Activated naive CD8-positive, alpha-beta T cell treated with anti-CD3 and anti-CD28 coated beads, Interleukin-2, amount 10 ng/mL, durations not matched to agents 7 days and 5 days (primary cell): ENCODE measurements at regions not wholly inside any gene's neighbourhood (a gene's known extent, or its start where the extent isn't known, plus 50 kb on each side); places are given as distances from the start of the nearest gene placed in this dataset.
"Not testable (repeated sequence)": the region's sequence is repeated elsewhere in the genome, so short reads cannot be mapped to it uniquely, and the experiment has no call there.

ENCODE experiments used
- ATAC-seq: fragments of 150-1000 bp; cut with Tn5 transposase; one replicate; pipeline ENCODE4 v1.10.0; 2021; ENCODE audit warnings: low read depth, moderate library complexity
- POLR2A ChIA-PET: fragments of 350-600 bp; sonication (Branson Sonifier 250); formaldehyde crosslinking; loops from one replicate; lab custom pipeline; 2021; ENCODE audit warnings: antibody characterized with exemption; lab: Charles Lee
- DNase-seq: peaks from one replicate; pipeline ENCODE4 v3.0.0; 2021
- H3K27ac Mint-ChIP-seq: one replicate; pipeline ENCODE4 v1.8.0; 2022; ENCODE audit warnings: mild to moderate bottlenecking, mixed read lengths
- H3K27me3 Mint-ChIP-seq: one replicate; pipeline ENCODE4 v1.8.0; 2022; ENCODE audit warnings: mild to moderate bottlenecking, moderate library complexity, mixed read lengths
- H3K36me3 Mint-ChIP-seq: one replicate; pipeline ENCODE4 v1.8.0; 2021; ENCODE audit warnings: mild to moderate bottlenecking, mixed read lengths
- H3K4me1 Mint-ChIP-seq: one replicate; pipeline ENCODE4 v1.8.0; 2021; ENCODE audit warnings: mixed read lengths
- H3K4me3 Mint-ChIP-seq: one replicate; pipeline ENCODE4 v1.8.0; 2022; ENCODE audit warnings: mild to moderate bottlenecking, moderate library complexity, mixed read lengths
- H3K9me3 Mint-ChIP-seq: one replicate; pipeline ENCODE4 v1.8.0; 2021; ENCODE audit warnings: mixed read lengths

GRCh38 chr13:78087966-78088678 lies 169.5 kb upstream of the EDNRB start:
- Mint-ChIP-seq H3K4me3 (no peak overlapping the region), H3K4me1 (peaks cover 4% of the 10 kb centered on the region), H3K9me3 (no peaks in the 10 kb centered on the region), H3K27me3 (peaks cover 19% of the 10 kb centered on the region), H3K36me3 (no peaks in the 10 kb centered on the region), H3K27ac (no peak overlapping the region)
- DNase-seq (no peak), ATAC-seq (no peak)
- POLR2A ChIA-PET: no interaction called here

GRCh38 chr13:78085434-78086225 lies 167.0 kb upstream of the EDNRB start:
- Mint-ChIP-seq H3K36me3 (no peaks in the 10 kb centered on the region), H3K4me3 (no peak overlapping the region), H3K4me1 (peaks cover 4% of the 10 kb centered on the region), H3K9me3 (peaks cover 7% of the 10 kb centered on the region), H3K27me3 (peaks cover 17% of the 10 kb centered on the region), H3K27ac (no peak overlapping the region)
- DNase-seq (no peak), ATAC-seq (no peak)
- POLR2A ChIA-PET: no interaction called here

- H3K27me3 Mint-ChIP-seq: peaks cover 14% of the 10 kb centered on the region
- ATAC-seq (no peak), DNase-seq (no peak)
- H3K27ac Mint-ChIP-seq: no peak overlapping the region
- no peak overlapping the region for H3K4me3 Mint-ChIP-seq
- H3K4me1 Mint-ChIP-seq: peaks cover 4% of the 10 kb centered on the region
- H3K36me3 Mint-ChIP-seq: no peaks in the 10 kb centered on the region
- H3K9me3 Mint-ChIP-seq: peaks cover 7% of the 10 kb centered on the region
- POLR2A ChIA-PET: no interaction called here
Measured at GRCh38 chr13:78084401-78084800, 165.8 kb upstream of the EDNRB start.

- H3K9me3 Mint-ChIP-seq: peaks cover 7% of the 10 kb centered on the region
- H3K4me1 Mint-ChIP-seq: no peaks in the 10 kb centered on the region
- no peak for DNase-seq
- ATAC-seq: no peak
- POLR2A ChIA-PET: no interaction called here
- H3K4me3 Mint-ChIP-seq: no peak overlapping the region
- H3K27me3 Mint-ChIP-seq: peaks cover 2% of the 10 kb centered on the region
- no peaks in the 10 kb centered on the region for H3K36me3 Mint-ChIP-seq
- H3K27ac Mint-ChIP-seq: no peak overlapping the region
Measured at GRCh38 chr13:78078168-78078567, 159.5 kb upstream of the EDNRB start.

- POLR2A ChIA-PET: no interaction called here
- ATAC-seq (no peak), DNase-seq (no peak)
- Mint-ChIP-seq H3K9me3 (no peaks in the 10 kb centered on the region), H3K4me3 (no peak overlapping the region), H3K27ac (no peak overlapping the region), H3K27me3 (peaks cover 2% of the 10 kb centered on the region), H3K4me1 (no peaks in the 10 kb centered on the region), H3K36me3 (no peaks in the 10 kb centered on the region)
Measured at GRCh38 chr13:78067290-78067689, 148.7 kb upstream of the EDNRB start.

- POLR2A ChIA-PET: no interaction called here
- H3K4me3 Mint-ChIP-seq: no peak overlapping the region
- H3K4me1 Mint-ChIP-seq: no peaks in the 10 kb centered on the region
- H3K36me3 Mint-ChIP-seq: no peaks in the 10 kb centered on the region
- DNase-seq (no peak), ATAC-seq (no peak)
- H3K27ac Mint-ChIP-seq: no peak overlapping the region
- H3K27me3 Mint-ChIP-seq: no peaks in the 10 kb centered on the region
- H3K9me3 Mint-ChIP-seq: no peaks in the 10 kb centered on the region
Measured at GRCh38 chr13:78065141-78065540, 146.5 kb upstream of the EDNRB start.

- no peaks in the 10 kb centered on the region for H3K4me1 Mint-ChIP-seq
- no peak overlapping the region for H3K4me3 Mint-ChIP-seq
- DNase-seq: no peak
- POLR2A ChIA-PET: no interaction called here
- H3K36me3 Mint-ChIP-seq: no peaks in the 10 kb centered on the region
- H3K9me3 Mint-ChIP-seq: peaks cover 4% of the 10 kb centered on the region
- no peaks in the 10 kb centered on the region for H3K27me3 Mint-ChIP-seq
- H3K27ac Mint-ChIP-seq: no peak overlapping the region
- no peak for ATAC-seq
Measured at GRCh38 chr13:78061806-78062205, 143.2 kb upstream of the EDNRB start.

GRCh38 chr13:78060966-78061365 lies 142.3 kb upstream of the EDNRB start:
- no peak overlapping the region for H3K27ac Mint-ChIP-seq
- H3K4me1 Mint-ChIP-seq: no peaks in the 10 kb centered on the region
- ATAC-seq (no peak), DNase-seq (no peak)
- POLR2A ChIA-PET: no interaction called here
- H3K9me3 Mint-ChIP-seq: peaks cover 7% of the 10 kb centered on the region
- no peak overlapping the region for H3K4me3 Mint-ChIP-seq
- no peaks in the 10 kb centered on the region for H3K27me3 Mint-ChIP-seq
- no peaks in the 10 kb centered on the region for H3K36me3 Mint-ChIP-seq

- H3K4me1 Mint-ChIP-seq, H3K27me3 Mint-ChIP-seq, H3K27ac Mint-ChIP-seq, POLR2A ChIA-PET, DNase-seq, H3K36me3 Mint-ChIP-seq, ATAC-seq, H3K4me3 Mint-ChIP-seq, H3K9me3 Mint-ChIP-seq: not testable (repeated sequence)
Measured at GRCh38 chr13:78056865-78057264, 138.2 kb upstream of the EDNRB start.

- Mint-ChIP-seq H3K27ac (no peak overlapping the region), H3K4me3 (no peak overlapping the region), H3K4me1 (no peaks in the 10 kb centered on the region), H3K36me3 (no peaks in the 10 kb centered on the region), H3K9me3 (peaks cover 7% of the 10 kb centered on the region), H3K27me3 (peaks cover 2% of the 10 kb centered on the region)
- POLR2A ChIA-PET: no interaction called here
- ATAC-seq: no peak
- no peak for DNase-seq
Measured at GRCh38 chr13:78054157-78054556, 135.5 kb upstream of the EDNRB start.

- Mint-ChIP-seq H3K36me3 (no peaks in the 10 kb centered on the region), H3K4me3 (no peak overlapping the region), H3K9me3 (no peaks in the 10 kb centered on the region), H3K27me3 (peaks cover 10% of the 10 kb centered on the region), H3K27ac (no peak overlapping the region), H3K4me1 (no peaks in the 10 kb centered on the region)
- no peak for ATAC-seq
- POLR2A ChIA-PET: no interaction called here
- no peak for DNase-seq
Measured at GRCh38 chr13:78047151-78047550, 128.5 kb upstream of the EDNRB start.

- no peaks in the 10 kb centered on the region for H3K9me3 Mint-ChIP-seq
Measured at GRCh38 chr13:78046331-78046730, 127.7 kb upstream of the EDNRB start.

GRCh38 chr13:78045916-78046315 lies 127.3 kb upstream of the EDNRB start:
- no peak overlapping the region for H3K4me3 Mint-ChIP-seq
- H3K27ac Mint-ChIP-seq: no peak overlapping the region
- H3K4me1 Mint-ChIP-seq: no peaks in the 10 kb centered on the region
- DNase-seq (no peak), ATAC-seq (no peak)
- H3K36me3 Mint-ChIP-seq: no peaks in the 10 kb centered on the region
- H3K9me3 Mint-ChIP-seq: no peaks in the 10 kb centered on the region
- POLR2A ChIA-PET: no interaction called here
- H3K27me3 Mint-ChIP-seq: peaks cover 8% of the 10 kb centered on the region

More at GRCh38 chr13:78046331-78046730, 127.7 kb upstream of the EDNRB start:
- DNase-seq (no peak), ATAC-seq (no peak)
- Mint-ChIP-seq H3K36me3 (no peaks in the 10 kb centered on the region), H3K4me3 (no peak overlapping the region), H3K4me1 (no peaks in the 10 kb centered on the region), H3K27me3 (peaks cover 9% of the 10 kb centered on the region), H3K27ac (no peak overlapping the region)
- POLR2A ChIA-PET: no interaction called here

- H3K4me3 Mint-ChIP-seq, H3K4me1 Mint-ChIP-seq, ATAC-seq, DNase-seq, H3K27me3 Mint-ChIP-seq, H3K36me3 Mint-ChIP-seq, POLR2A ChIA-PET, H3K9me3 Mint-ChIP-seq, H3K27ac Mint-ChIP-seq: not testable (repeated sequence)
Measured at GRCh38 chr13:78041366-78041765, 122.7 kb upstream of the EDNRB start.
